MCF 10A (cell line): ENCODE measurements at regions not wholly inside any gene's neighbourhood (a gene's known extent, or its start where the extent isn't known, plus 50 kb on each side); places are given as distances from the start of the nearest gene placed in this dataset.

Experiments used
- BruUV-seq: library from RNA; stranded (reverse); fragments of 400-500 nt; replicated peaks from 2 replicates; lab custom pipeline; 2021; lab: Mats Ljungman, UMichigan
- CTCF ChIA-PET: fragments of 300-600 bp; sonication (Branson Sonifier 250); formaldehyde crosslinking; extraction: SDS; loops from one replicate; lab custom pipeline; 2021; ENCODE audit warnings: antibody characterized with exemption, inconsistent platforms; lab: Yijun Ruan, JAX
- POLR2A ChIA-PET: fragments of 300-600, 350-650 bp; sonication (Branson Sonifier 250); formaldehyde crosslinking; extraction: SDS; loops from one replicate; lab custom pipeline; 2020; ENCODE audit warnings: antibody characterized with exemption, inconsistent platforms; lab: Yijun Ruan, JAX
- DNase-seq: peaks from one replicate; pipeline ENCODE4 v3.0.0-alpha.2; 2018; ENCODE audit not compliant: unreplicated experiment
- H3K27ac Mint-ChIP-seq: one replicate; pipeline ENCODE4 v1.8.0; 2022; ENCODE audit warnings: mild to moderate bottlenecking, low read depth, mixed read lengths; ENCODE audit not compliant: unreplicated experiment
- H3K27me3 Mint-ChIP-seq: one replicate; pipeline ENCODE4 v1.8.0; 2022; ENCODE audit warnings: mixed read lengths; ENCODE audit not compliant: insufficient read depth, unreplicated experiment
- H3K36me3 Mint-ChIP-seq: one replicate; pipeline ENCODE4 v1.8.0; 2022; ENCODE audit warnings: mild to moderate bottlenecking, moderate library complexity, mixed read lengths; ENCODE audit not compliant: insufficient read depth, unreplicated experiment
- H3K4me1 Mint-ChIP-seq: one replicate; pipeline ENCODE4 v1.8.0; 2022; ENCODE audit warnings: mixed read lengths; ENCODE audit not compliant: insufficient read depth, unreplicated experiment
- H3K4me3 Mint-ChIP-seq: one replicate; pipeline ENCODE4 v1.8.0; 2022; ENCODE audit warnings: mild to moderate bottlenecking, moderate library complexity, mixed read lengths; ENCODE audit not compliant: unreplicated experiment
- H3K9me3 Mint-ChIP-seq: one replicate; pipeline ENCODE4 v1.8.0; 2022; ENCODE audit warnings: mixed read lengths; ENCODE audit not compliant: unreplicated experiment
- intact Hi-C: fragments of 100-400 bp; cut with micrococcal nuclease; formaldehyde crosslinking; loops from 2 replicates; pipeline ENCODE4 v1.14.1; 2022
- TF ChIP-seq, protein P1 (sequence below): fragments of 200-600 bp; IDR thresholded peaks from one replicate; pipeline ENCODE4 v1.8.0; 2022; ENCODE audit warnings: antibody characterized with exemption, mild to moderate bottlenecking; ENCODE audit not compliant: unreplicated experiment

DNA sequence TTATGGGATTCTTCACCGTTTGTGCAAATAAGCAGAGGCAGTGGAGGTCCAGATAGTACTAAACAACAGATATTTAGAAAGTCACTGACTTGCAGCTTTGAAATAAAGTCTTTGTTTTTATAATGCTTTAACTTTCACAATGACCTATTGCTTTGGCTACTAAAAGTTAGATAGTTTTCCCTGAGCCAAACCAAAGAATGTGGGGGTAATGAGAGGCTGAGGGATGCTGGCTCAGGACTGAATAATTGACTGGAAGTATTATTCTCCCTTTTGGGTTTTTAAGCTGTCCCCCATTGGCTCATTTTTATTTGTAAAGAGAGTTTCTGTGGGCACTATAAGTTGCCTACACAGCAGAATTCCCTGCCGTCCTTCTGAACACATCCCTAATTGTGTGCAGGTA, 99.2 kb upstream of the ACTBL2 start:
- no peaks in the 10 kb centered on the region for H3K4me1 Mint-ChIP-seq
- BruUV-seq = no TSS peak
- CTCF ChIA-PET = no interaction called here

DNA sequence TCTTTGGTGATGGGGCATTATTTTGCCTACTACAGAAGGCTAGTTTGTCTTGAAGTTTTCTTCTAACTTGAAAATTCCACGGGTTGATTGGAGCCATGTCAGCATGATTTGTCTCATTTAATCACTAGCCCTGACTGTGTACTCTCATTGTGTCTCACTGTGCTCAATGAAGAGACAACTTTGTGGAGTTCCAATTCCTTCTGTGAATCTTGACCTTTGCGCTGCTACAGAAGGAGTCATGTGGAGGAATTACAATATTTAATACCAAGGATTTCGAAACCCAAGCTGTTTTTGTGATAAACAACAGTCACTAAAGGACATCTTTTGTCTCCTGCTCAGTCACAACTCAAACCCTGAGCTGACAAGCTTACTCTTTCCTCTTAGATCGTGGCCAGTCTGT, 98.6 kb upstream of the ACTBL2 start:
- POLR2A ChIA-PET = interaction anchor here (0.7 kb wide), 1 partner anchor 124 kb away, joined by 3 read pairs; no protein-coding TSS in a partner anchor
- no peaks in the 10 kb centered on the region for H3K4me1 Mint-ChIP-seq
- CTCF ChIA-PET = no interaction called here

More for the DNA sequence above, 99.2 kb upstream of the ACTBL2 start:
- no peak for DNase-seq
- POLR2A ChIA-PET = interaction anchor here (0.7 kb wide), 1 partner anchor 124 kb away, joined by 3 read pairs; no protein-coding TSS in a partner anchor
- TF ChIP-seq, protein P1, sequence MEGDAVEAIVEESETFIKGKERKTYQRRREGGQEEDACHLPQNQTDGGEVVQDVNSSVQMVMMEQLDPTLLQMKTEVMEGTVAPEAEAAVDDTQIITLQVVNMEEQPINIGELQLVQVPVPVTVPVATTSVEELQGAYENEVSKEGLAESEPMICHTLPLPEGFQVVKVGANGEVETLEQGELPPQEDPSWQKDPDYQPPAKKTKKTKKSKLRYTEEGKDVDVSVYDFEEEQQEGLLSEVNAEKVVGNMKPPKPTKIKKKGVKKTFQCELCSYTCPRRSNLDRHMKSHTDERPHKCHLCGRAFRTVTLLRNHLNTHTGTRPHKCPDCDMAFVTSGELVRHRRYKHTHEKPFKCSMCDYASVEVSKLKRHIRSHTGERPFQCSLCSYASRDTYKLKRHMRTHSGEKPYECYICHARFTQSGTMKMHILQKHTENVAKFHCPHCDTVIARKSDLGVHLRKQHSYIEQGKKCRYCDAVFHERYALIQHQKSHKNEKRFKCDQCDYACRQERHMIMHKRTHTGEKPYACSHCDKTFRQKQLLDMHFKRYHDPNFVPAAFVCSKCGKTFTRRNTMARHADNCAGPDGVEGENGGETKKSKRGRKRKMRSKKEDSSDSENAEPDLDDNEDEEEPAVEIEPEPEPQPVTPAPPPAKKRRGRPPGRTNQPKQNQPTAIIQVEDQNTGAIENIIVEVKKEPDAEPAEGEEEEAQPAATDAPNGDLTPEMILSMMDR = no peak
- H3K36me3 Mint-ChIP-seq = no peaks in the 10 kb centered on the region
- no peak overlapping the region for H3K27ac Mint-ChIP-seq
- H3K9me3 Mint-ChIP-seq = peaks cover 8% of the 10 kb centered on the region
- peaks cover 15% of the 10 kb centered on the region for H3K27me3 Mint-ChIP-seq
- intact Hi-C loops = no loop called here
- no peak overlapping the region for H3K4me3 Mint-ChIP-seq

DNA sequence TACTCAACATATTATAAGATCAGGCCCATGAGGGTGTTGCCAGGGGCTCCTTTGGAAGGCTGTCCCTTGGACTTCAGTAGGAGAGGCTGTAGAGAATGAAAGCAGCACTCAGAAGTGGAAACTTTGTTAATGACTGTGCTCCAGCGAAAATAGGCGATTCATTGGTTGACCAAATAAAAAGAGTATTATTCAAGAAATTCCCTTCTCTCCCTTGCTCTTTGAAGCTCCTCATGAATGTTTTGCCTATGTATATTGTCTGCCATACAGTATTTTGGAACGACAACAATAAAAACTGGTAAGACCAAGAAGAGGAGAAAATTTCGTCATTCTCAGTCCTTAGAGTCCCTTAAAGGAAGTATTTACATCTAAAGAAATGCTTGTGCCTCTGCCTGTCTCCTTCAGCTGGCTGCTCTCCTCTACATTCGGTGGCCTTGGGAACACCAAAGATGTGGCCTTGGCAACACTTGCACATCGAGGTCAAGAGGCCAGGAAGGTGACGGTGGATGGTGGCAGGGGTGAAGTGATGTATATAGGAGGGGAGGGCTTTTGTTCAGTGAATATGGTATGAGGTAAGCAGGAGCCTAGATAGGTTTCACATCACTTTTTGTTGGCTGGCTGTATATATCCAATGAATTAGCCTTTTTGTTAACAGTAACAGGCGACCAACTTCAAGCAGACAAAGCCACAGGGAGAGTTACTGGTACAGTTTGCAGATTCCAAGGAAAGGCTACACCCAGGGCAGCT, 95.0 kb upstream of the ACTBL2 start:
- Mint-ChIP-seq H3K4me3 (no peak overlapping the region), H3K36me3 (no peaks in the 10 kb centered on the region), H3K4me1 (no peaks in the 10 kb centered on the region), H3K9me3 (no peaks in the 10 kb centered on the region), H3K27ac (no peak overlapping the region), H3K27me3 (peaks cover 25% of the 10 kb centered on the region)
- TF ChIP-seq, protein P1 = no peak
- CTCF ChIA-PET = interaction anchor here (0.6 to 0.7 kb wide), 2 partner anchors 17 to 78 kb away, joined by 3 to 4 read pairs; no protein-coding TSS in a partner anchor
- POLR2A ChIA-PET = no interaction called here
- intact Hi-C loops = no loop called here
- DNase-seq = no peak
- BruUV-seq = no TSS peak

More for the DNA sequence above, 98.6 kb upstream of the ACTBL2 start:
- intact Hi-C loops = no loop called here
- DNase-seq = no peak
- Mint-ChIP-seq H3K27me3 (peaks cover 18% of the 10 kb centered on the region), H3K27ac (no peak overlapping the region), H3K36me3 (no peaks in the 10 kb centered on the region), H3K9me3 (peaks cover 8% of the 10 kb centered on the region), H3K4me3 (no peak overlapping the region)
- no TSS peak for BruUV-seq
- TF ChIP-seq, protein P1 = no peak

DNA sequence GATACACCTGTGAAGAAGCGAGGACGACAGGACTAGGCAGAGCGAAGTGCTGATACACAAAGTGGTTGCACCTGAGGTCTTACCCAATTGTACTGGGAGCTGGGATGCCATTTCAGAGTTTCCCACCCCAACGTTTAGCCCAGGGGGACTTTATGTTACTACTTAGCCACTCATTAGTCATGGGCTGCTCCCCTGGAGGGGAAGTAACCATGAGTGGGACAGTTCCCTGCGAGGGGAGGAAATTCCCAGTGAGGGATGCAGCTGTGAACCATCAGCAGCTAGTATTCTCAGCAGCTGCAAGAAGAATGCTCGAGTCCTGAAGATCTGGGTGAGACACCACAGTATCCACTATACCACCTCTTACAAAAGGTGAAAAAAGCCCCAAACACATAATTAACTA, 93.7 kb upstream of the ACTBL2 start:
- DNase-seq = no peak
- H3K27ac Mint-ChIP-seq = no peak overlapping the region
- no peaks in the 10 kb centered on the region for H3K4me1 Mint-ChIP-seq
- CTCF ChIA-PET = interaction anchor here (0.6 kb wide), 1 partner anchor 286 kb away, joined by 3 read pairs; no protein-coding TSS in a partner anchor
- TF ChIP-seq, protein P1 = no peak
- POLR2A ChIA-PET = no interaction called here
- H3K9me3 Mint-ChIP-seq = no peaks in the 10 kb centered on the region
- H3K36me3 Mint-ChIP-seq = no peaks in the 10 kb centered on the region
- intact Hi-C loops = no loop called here
- peaks cover 30% of the 10 kb centered on the region for H3K27me3 Mint-ChIP-seq
- BruUV-seq = no TSS peak
- no peak overlapping the region for H3K4me3 Mint-ChIP-seq
